OCI-LY1 (cell line): ENCODE measurements at regions not wholly inside any gene's neighbourhood (a gene's known extent, or its start where the extent isn't known, plus 50 kb on each side); places are given as distances from the start of the nearest gene placed in this dataset.

Source experiments
- CTCF ChIP-seq: fragments of 200-600 bp; sonication (generic), shearing (Covaris generic); IDR thresholded peaks from 2 replicates; pipeline ENCODE4 v1.5.1; 2017; ENCODE audit warnings: mild to moderate bottlenecking, antibody characterized with exemption, low read length, moderate library complexity, mixed read lengths
- EZH2 ChIP-seq: fragments of 200-600 bp; sonication (generic), shearing (Covaris generic); IDR thresholded peaks from 2 replicates; pipeline ENCODE4 v1.8.0; 2017; ENCODE audit warnings: borderline replicate concordance, mixed run types, mild to moderate bottlenecking, antibody characterized with exemption, low read length, moderate library complexity, mixed read lengths

- no peak for TF ChIP-seq EZH2
- TF ChIP-seq CTCF = peak; percentile 80
These were observed 213.9 kb downstream of the TFCP2L1 start for GRCh38 chr2:121071034-121071504.
